Gastroesophageal sphincter (tissue), 3 donors: ENCODE measurements at regions not wholly inside any gene's neighbourhood (a gene's known extent, or its start where the extent isn't known, plus 50 kb on each side); places are given as distances from the start of the nearest gene placed in this dataset.

Experiments used
- EP300 ChIP-seq: sonication (generic); formaldehyde crosslinking; IDR thresholded peaks from one replicate; pipeline ENCODE4 v1.6.1; 2017; ENCODE audit warnings: antibody characterized with exemption, mild to moderate bottlenecking
- TF ChIP-seq, protein P1 (sequence below), 4 experiments: fragments of 200-600 bp in 2 of 4; fragments of 450-650 bp in 2 of 4; sonication (generic) in 1 of 4; IDR thresholded peaks; one replicate each; pipeline ENCODE4 v1.5.1; 2017 to 2019; ENCODE audit warnings: antibody characterized with exemption in 4 of 4, mild to moderate bottlenecking in 2 of 4, moderate library complexity in 2 of 4

DNA sequence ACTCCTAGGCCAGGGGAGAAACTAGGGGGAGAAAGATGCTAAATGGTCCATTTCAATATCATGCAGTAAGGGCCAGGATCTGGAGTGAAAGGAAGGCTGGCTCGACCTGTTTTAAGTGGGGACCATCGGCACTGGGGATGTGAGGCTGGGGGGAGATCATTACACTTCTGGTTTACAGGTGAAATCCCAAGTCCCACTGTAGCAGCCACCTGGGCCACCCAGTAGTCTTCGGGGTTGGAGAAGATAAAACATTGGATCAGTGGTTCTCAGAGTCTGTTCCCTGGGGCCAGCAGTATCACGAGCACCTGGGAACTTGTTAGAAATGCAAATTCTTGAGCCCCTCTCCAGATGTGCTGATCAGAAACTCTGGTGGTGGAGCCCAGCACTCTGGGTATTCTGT, 111.3 kb upstream of the ALDH1B1 start:
- no peak for TF ChIP-seq EP300
- TF ChIP-seq, protein P1, sequence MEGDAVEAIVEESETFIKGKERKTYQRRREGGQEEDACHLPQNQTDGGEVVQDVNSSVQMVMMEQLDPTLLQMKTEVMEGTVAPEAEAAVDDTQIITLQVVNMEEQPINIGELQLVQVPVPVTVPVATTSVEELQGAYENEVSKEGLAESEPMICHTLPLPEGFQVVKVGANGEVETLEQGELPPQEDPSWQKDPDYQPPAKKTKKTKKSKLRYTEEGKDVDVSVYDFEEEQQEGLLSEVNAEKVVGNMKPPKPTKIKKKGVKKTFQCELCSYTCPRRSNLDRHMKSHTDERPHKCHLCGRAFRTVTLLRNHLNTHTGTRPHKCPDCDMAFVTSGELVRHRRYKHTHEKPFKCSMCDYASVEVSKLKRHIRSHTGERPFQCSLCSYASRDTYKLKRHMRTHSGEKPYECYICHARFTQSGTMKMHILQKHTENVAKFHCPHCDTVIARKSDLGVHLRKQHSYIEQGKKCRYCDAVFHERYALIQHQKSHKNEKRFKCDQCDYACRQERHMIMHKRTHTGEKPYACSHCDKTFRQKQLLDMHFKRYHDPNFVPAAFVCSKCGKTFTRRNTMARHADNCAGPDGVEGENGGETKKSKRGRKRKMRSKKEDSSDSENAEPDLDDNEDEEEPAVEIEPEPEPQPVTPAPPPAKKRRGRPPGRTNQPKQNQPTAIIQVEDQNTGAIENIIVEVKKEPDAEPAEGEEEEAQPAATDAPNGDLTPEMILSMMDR (IDR thresholded peaks at IDR 0.05) = no peak
